ENCODE measurements at regions not wholly inside any gene's neighbourhood (a gene's known extent, or its start where the extent isn't known, plus 50 kb on each side); places are given as distances from the start of the nearest gene placed in this dataset.
"Not testable (repeated sequence)": the region's sequence is repeated elsewhere in the genome, so short reads cannot be mapped to it uniquely, and the experiment has no call there.

DNA sequence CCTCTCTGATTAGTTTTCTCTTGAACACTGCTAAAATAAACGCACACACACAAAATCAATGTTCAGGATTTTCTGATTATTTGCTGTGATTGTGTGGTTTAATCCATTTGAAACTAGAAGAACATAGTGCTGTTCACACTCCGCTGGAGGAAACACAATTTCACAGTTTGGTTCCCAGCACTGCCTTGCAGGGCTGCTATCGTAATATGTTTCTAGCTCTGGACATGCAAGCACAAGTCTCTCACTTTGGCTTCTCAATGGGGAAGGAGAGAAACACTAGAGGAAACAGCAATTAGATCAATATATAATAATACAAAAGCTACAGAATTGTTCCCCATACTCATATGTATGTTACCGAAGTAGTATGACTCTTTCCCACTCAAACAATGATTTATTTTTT lies 299.5 kb downstream of the NSUN3 start:
- no peak overlapping the region for H3K4me3 ChIP-seq (ENCODE audit: low read depth, low read length)
- TF ChIP-seq, protein P1, sequence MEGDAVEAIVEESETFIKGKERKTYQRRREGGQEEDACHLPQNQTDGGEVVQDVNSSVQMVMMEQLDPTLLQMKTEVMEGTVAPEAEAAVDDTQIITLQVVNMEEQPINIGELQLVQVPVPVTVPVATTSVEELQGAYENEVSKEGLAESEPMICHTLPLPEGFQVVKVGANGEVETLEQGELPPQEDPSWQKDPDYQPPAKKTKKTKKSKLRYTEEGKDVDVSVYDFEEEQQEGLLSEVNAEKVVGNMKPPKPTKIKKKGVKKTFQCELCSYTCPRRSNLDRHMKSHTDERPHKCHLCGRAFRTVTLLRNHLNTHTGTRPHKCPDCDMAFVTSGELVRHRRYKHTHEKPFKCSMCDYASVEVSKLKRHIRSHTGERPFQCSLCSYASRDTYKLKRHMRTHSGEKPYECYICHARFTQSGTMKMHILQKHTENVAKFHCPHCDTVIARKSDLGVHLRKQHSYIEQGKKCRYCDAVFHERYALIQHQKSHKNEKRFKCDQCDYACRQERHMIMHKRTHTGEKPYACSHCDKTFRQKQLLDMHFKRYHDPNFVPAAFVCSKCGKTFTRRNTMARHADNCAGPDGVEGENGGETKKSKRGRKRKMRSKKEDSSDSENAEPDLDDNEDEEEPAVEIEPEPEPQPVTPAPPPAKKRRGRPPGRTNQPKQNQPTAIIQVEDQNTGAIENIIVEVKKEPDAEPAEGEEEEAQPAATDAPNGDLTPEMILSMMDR (IDR thresholded peaks at IDR 0.05; ENCODE audit: low read depth, low read length) = no peak
- H3K27me3 ChIP-seq = no peaks in the 10 kb centered on the region
- no peaks in the 10 kb centered on the region for H3K36me3 ChIP-seq
- no peak for DNase-seq
- no peaks in the 10 kb centered on the region for H3K4me1 ChIP-seq
- peaks cover 2% of the 10 kb centered on the region; the same call in 1 of the 2 replicates for H3K9me3 ChIP-seq

- no peaks in the 10 kb centered on the region for H3K27me3 ChIP-seq
- DNase-seq = no peak
- TF ChIP-seq, protein P1 (IDR thresholded peaks at IDR 0.05; ENCODE audit: low read depth, low read length) = no peak
- no peak overlapping the region for H3K4me3 ChIP-seq (ENCODE audit: low read depth, low read length)
- H3K9me3 ChIP-seq = peaks cover 2% of the 10 kb centered on the region; the same call in 1 of the 2 replicates
- no peaks in the 10 kb centered on the region for H3K36me3 ChIP-seq
- H3K4me1 ChIP-seq = no peaks in the 10 kb centered on the region
Observed at GRCh38 chr3:94365006-94365405, 302.1 kb downstream of the NSUN3 start.

- TF ChIP-seq, protein P1 (IDR thresholded peaks at IDR 0.05; ENCODE audit: low read depth, low read length) = no peak
- Histone ChIP-seq H3K27me3 (no peaks in the 10 kb centered on the region), H3K4me3 (ENCODE audit: low read depth, low read length) (no peak overlapping the region), H3K4me1 (no peaks in the 10 kb centered on the region; the same call in 1 of the 2 replicates), H3K9me3 (no peaks in the 10 kb centered on the region), H3K36me3 (no peaks in the 10 kb centered on the region)
- DNase-seq = no peak
Observed at GRCh38 chr3:94372026-94372425, 309.2 kb downstream of the NSUN3 start.

DNA sequence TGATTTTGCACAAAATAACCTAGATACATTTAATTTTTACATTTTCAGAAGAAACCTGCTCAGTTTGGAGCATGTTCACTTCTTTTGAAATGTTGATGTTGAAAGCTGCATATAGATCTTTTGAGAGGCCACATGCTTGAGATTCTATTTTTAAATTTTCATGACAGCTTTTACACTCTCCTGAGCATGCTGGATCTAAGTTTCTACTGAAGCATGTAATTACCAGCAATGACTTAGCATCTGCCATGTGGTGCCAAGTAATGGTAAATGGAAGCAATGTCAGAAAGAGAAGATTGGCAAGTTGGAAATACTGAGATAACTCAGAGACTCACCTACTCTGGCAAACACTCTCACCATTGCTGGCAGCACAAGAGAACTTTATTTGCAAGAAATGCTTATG lies 310.6 kb downstream of the NSUN3 start:
- DNase-seq = no peak
- no peaks in the 10 kb centered on the region; the same call in 1 of the 2 replicates for H3K4me1 ChIP-seq
- TF ChIP-seq, protein P1 (IDR thresholded peaks at IDR 0.05; ENCODE audit: low read depth, low read length) = no peak
- no peaks in the 10 kb centered on the region for H3K27me3 ChIP-seq
- H3K4me3 ChIP-seq (ENCODE audit: low read depth, low read length) = no peak overlapping the region
- no peaks in the 10 kb centered on the region for H3K36me3 ChIP-seq
- no peaks in the 10 kb centered on the region for H3K9me3 ChIP-seq

DNA sequence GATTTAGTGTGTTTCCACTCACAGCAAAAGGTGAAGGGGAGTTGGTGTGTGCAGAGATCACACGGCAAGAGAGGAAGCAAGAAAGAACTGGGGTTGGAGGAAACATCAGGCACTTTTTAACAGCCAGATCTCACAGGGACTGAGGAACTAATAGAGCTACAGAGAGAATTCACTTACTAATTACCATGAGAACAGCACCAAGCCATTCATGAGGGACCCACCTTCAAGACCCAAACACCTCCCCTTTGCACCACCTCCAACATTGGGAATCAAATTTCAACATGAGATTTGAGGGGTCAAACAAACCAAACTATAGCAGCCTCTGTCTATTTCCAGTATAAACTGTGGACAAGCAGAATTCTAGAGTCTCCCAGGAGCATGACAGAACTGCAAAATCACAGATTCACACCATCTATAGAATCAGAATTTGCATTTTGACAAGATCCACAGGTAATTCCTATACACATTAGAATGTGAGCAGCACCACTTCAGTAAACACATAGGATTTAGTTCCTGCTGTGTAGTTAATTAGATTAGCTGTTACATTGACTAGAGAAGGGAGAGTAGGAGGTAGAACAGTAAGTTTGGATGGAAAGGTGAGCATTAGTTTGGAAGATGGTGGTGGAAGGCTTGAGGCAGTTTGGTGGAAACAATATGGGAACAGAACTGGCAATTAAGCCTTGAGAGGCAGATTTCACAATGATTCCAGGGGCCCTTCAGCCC lies 311.7 kb downstream of the NSUN3 start:
- Histone ChIP-seq H3K27me3 (no peaks in the 10 kb centered on the region), H3K36me3 (no peaks in the 10 kb centered on the region), H3K9me3 (no peaks in the 10 kb centered on the region), H3K4me3 (ENCODE audit: low read depth, low read length) (no peak overlapping the region), H3K4me1 (no peaks in the 10 kb centered on the region; the same call in 1 of the 2 replicates)
- no peak for DNase-seq
- TF ChIP-seq, protein P1 (IDR thresholded peaks at IDR 0.05; ENCODE audit: low read depth, low read length) = no peak

DNA sequence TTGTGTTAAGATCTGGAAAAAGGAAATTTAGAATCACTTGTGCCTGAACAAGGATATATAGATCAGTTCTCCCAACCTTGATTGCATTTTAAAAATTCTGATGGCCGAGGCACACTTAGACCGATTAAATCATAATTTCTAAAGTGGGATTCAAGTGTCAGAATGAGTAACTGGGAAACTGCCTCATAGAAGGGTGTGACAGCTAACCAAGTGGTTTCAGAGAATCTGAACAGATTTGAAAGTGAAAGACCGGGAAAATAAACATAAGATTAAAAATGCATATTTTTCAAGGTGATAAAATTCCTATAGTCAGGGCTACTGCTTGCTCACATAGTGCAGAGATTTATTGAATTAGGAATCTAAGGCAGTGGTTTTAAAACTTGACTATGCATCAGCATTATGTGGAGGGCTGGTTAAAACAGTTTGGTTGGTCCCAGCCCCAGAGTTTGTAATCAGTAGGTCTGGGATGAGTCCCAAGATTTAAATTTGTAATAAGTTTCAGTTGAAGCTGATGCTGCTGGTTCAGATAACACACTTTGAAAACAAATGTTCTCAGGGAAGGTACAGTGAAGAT lies 314.3 kb downstream of the NSUN3 start:
- not testable (repeated sequence) for H3K9me3 ChIP-seq; H3K4me1 ChIP-seq; H3K36me3 ChIP-seq; H3K27me3 ChIP-seq; H3K4me3 ChIP-seq (ENCODE audit: low read depth, low read length); DNase-seq

DNA sequence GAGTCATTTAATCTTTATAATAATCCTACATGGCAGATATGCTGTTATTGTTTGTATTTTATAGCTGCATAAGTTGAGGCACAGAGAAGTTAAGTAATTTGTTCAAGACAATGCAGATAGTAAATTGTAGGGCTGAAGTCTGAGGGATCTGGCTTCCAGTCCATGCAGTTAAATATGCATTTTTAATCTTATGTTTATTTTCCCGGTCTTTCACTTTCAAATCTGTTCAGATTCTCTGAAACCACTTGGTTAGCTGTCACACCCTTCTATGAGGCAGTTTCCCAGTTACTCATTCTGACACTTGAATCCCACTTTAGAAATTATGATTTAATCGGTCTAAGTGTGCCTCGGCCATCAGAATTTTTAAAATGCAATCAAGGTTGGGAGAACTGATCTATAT lies 315.0 kb downstream of the NSUN3 start:
- H3K27me3 ChIP-seq; H3K4me1 ChIP-seq; H3K9me3 ChIP-seq; H3K4me3 ChIP-seq (ENCODE audit: low read depth, low read length); DNase-seq; H3K36me3 ChIP-seq: not testable (repeated sequence)
